MM.1S (cell line): ENCODE measurements at regions not wholly inside any gene's neighbourhood (a gene's known extent, or its start where the extent isn't known, plus 50 kb on each side); places are given as distances from the start of the nearest gene placed in this dataset.

ENCODE experiments used
- DNase-seq: peaks from one replicate; pipeline ENCODE4 v3.0.0-alpha.2; 2015
- H2AFZ ChIP-seq: fragments of 300-600 bp; sonication (generic); 2 replicates; pipeline ENCODE4 v1.6.0; 2016; ENCODE audit warnings: antibody characterized with exemption, low read length
- H3F3A ChIP-seq: fragments of 300-600 bp; sonication (generic); 2 replicates; pipeline ENCODE4 v1.6.1; 2016; ENCODE audit warnings: mild to moderate bottlenecking, antibody characterized with exemption, low read length, moderate library complexity, mixed read lengths; ENCODE audit not compliant: insufficient read depth
- H3K27ac ChIP-seq: fragments of 300-600 bp; sonication (generic); 2 replicates; pipeline ENCODE4 v1.5.1; 2016; ENCODE audit warnings: mild to moderate bottlenecking, low read length
- H3K27me3 ChIP-seq: fragments of 300-600 bp; sonication (generic); replicated peaks from 2 replicates; pipeline ENCODE4 v1.6.0; 2016; ENCODE audit warnings: low read length; ENCODE audit not compliant: insufficient read depth
- H3K36me3 ChIP-seq: fragments of 300-600 bp; sonication (generic); replicated peaks from 2 replicates; pipeline ENCODE4 v1.6.1; 2016; ENCODE audit warnings: mild to moderate bottlenecking, low read length, mixed read lengths; ENCODE audit not compliant: insufficient read depth
- H3K4me1 ChIP-seq: fragments of 300-600 bp; sonication (generic); 2 replicates; pipeline ENCODE4 v1.6.1; 2016; ENCODE audit warnings: low read length, mixed read lengths
- H3K4me2 ChIP-seq: fragments of 300-600 bp; sonication (generic); 2 replicates; pipeline ENCODE4 v1.6.0; 2016; ENCODE audit warnings: low read depth, low read length
- H3K4me3 ChIP-seq: fragments of 300-600 bp; sonication (generic); 2 replicates; pipeline ENCODE4 v1.5.1; 2016; ENCODE audit warnings: low read length, mixed read lengths
- H3K79me2 ChIP-seq: fragments of 300-600 bp; sonication (generic); 2 replicates; pipeline ENCODE4 v1.6.1; 2016; ENCODE audit warnings: mixed run types, low read length, mixed read lengths
- H3K9ac ChIP-seq: fragments of 300-600 bp; sonication (generic); 2 replicates; pipeline ENCODE4 v1.6.1; 2016; ENCODE audit warnings: low read length, mixed read lengths
- H3K9me2 ChIP-seq: fragments of 300-600 bp; sonication (generic); replicated peaks from 2 replicates; pipeline ENCODE4 v1.6.1; 2016; ENCODE audit warnings: mild to moderate bottlenecking, low read length, mixed read lengths; ENCODE audit not compliant: insufficient read depth
- H3K9me3 ChIP-seq: fragments of 300-600 bp; sonication (generic); replicated peaks from 2 replicates; pipeline ENCODE4 v1.6.1; 2016; ENCODE audit warnings: mild to moderate bottlenecking, low read length, mixed read lengths; ENCODE audit not compliant: insufficient read depth
- H4K20me1 ChIP-seq: fragments of 300-600 bp; sonication (generic); 2 replicates; pipeline ENCODE4 v1.6.1; 2016; ENCODE audit warnings: mild to moderate bottlenecking, low read length, moderate library complexity, mixed read lengths; ENCODE audit not compliant: insufficient read depth
- CTCF ChIP-seq: fragments of 300-600 bp; sonication (generic); IDR thresholded peaks from 2 replicates; pipeline ENCODE4 v1.5.1; 2016; ENCODE audit warnings: antibody characterized with exemption, low read length, mixed read lengths
- EZH2 ChIP-seq: fragments of 300-600 bp; sonication (generic); optimal IDR thresholded peaks from 2 replicates; pipeline ENCODE3; 2017; ENCODE audit warnings: low read depth, mild to moderate bottlenecking, antibody characterized with exemption, low read length, mixed read lengths
- EZH2phosphoT487 ChIP-seq: fragments of 300-600 bp; sonication (generic); IDR thresholded peaks from 2 replicates; pipeline ENCODE4 v1.6.1; 2018; ENCODE audit warnings: antibody characterized with exemption, low read length

GRCh38 chr12:131507881-131508280, 203.0 kb upstream of the SFSWAP start:
- Histone ChIP-seq H3K9ac (no peak overlapping the region), H4K20me1 (no peaks in the 10 kb centered on the region), H3K79me2 (no peaks in the 10 kb centered on the region), H3F3A (no peaks in the 10 kb centered on the region), H3K9me3 (no peaks in the 10 kb centered on the region), H3K4me1 (no peaks in the 10 kb centered on the region), H3K27me3 (no peaks in the 10 kb centered on the region), H3K27ac (no peak overlapping the region), H3K36me3 (no peaks in the 10 kb centered on the region), H3K9me2 (no peaks in the 10 kb centered on the region), H3K4me3 (no peak overlapping the region), H3K4me2 (no peak overlapping the region), H2AFZ (no peak overlapping the region)
- DNase-seq, result no peak
- TF ChIP-seq EZH2phosphoT487 (no peak), EZH2 (no peak), CTCF (no peak)

GRCh38 chr12:131509701-131510100, 201.2 kb upstream of the SFSWAP start:
- Histone ChIP-seq H3K27me3 (no peaks in the 10 kb centered on the region), H3K4me3 (no peak overlapping the region), H3K9me3 (no peaks in the 10 kb centered on the region), H4K20me1 (no peaks in the 10 kb centered on the region), H3K36me3 (no peaks in the 10 kb centered on the region), H3K9me2 (no peaks in the 10 kb centered on the region), H3K4me1 (no peaks in the 10 kb centered on the region), H2AFZ (no peak overlapping the region), H3K79me2 (no peaks in the 10 kb centered on the region), H3K27ac (no peak overlapping the region), H3K4me2 (no peak overlapping the region), H3F3A (no peaks in the 10 kb centered on the region), H3K9ac (no peak overlapping the region)
- DNase-seq, result no peak
- TF ChIP-seq EZH2, result no peak
- no peak for TF ChIP-seq CTCF
- TF ChIP-seq EZH2phosphoT487, result no peak

GRCh38 chr12:131510431-131510830, 200.5 kb upstream of the SFSWAP start:
- Histone ChIP-seq H3K79me2 (no peaks in the 10 kb centered on the region), H3K27ac (no peak overlapping the region), H3K9me3 (no peaks in the 10 kb centered on the region), H4K20me1 (no peaks in the 10 kb centered on the region), H3F3A (no peaks in the 10 kb centered on the region), H3K9ac (no peak overlapping the region), H3K4me2 (no peak overlapping the region), H3K36me3 (no peaks in the 10 kb centered on the region), H3K27me3 (no peaks in the 10 kb centered on the region), H3K9me2 (no peaks in the 10 kb centered on the region), H3K4me1 (no peaks in the 10 kb centered on the region), H2AFZ (no peak overlapping the region), H3K4me3 (no peak overlapping the region)
- no peak for DNase-seq
- TF ChIP-seq EZH2phosphoT487 (no peak), CTCF (no peak), EZH2 (no peak)

- peak; percentile 7 for DNase-seq
- Histone ChIP-seq H3K9me3 (no peaks in the 10 kb centered on the region), H3K4me2 (no peak overlapping the region), H3K79me2 (no peaks in the 10 kb centered on the region), H4K20me1 (no peaks in the 10 kb centered on the region), H3K27me3 (no peaks in the 10 kb centered on the region), H3K4me1 (no peaks in the 10 kb centered on the region), H3K9me2 (no peaks in the 10 kb centered on the region), H3K4me3 (no peak overlapping the region), H3K36me3 (no peaks in the 10 kb centered on the region), H3K9ac (no peak overlapping the region), H3F3A (no peaks in the 10 kb centered on the region), H2AFZ (no peak overlapping the region), H3K27ac (no peak overlapping the region)
- TF ChIP-seq EZH2 (no peak), CTCF (no peak), EZH2phosphoT487 (no peak)
These were observed 199.5 kb upstream of the SFSWAP start for GRCh38 chr12:131511391-131511802.
